ENCODE measurements at regions not wholly inside any gene's neighbourhood (a gene's known extent, or its start where the extent isn't known, plus 50 kb on each side); places are given as distances from the start of the nearest gene placed in this dataset.

- TF ChIP-seq, protein P1, sequence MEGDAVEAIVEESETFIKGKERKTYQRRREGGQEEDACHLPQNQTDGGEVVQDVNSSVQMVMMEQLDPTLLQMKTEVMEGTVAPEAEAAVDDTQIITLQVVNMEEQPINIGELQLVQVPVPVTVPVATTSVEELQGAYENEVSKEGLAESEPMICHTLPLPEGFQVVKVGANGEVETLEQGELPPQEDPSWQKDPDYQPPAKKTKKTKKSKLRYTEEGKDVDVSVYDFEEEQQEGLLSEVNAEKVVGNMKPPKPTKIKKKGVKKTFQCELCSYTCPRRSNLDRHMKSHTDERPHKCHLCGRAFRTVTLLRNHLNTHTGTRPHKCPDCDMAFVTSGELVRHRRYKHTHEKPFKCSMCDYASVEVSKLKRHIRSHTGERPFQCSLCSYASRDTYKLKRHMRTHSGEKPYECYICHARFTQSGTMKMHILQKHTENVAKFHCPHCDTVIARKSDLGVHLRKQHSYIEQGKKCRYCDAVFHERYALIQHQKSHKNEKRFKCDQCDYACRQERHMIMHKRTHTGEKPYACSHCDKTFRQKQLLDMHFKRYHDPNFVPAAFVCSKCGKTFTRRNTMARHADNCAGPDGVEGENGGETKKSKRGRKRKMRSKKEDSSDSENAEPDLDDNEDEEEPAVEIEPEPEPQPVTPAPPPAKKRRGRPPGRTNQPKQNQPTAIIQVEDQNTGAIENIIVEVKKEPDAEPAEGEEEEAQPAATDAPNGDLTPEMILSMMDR (IDR thresholded peaks at IDR 0.05): no peak
- no peak for TF ChIP-seq EZH2 (IDR thresholded peaks at IDR 0.05; ENCODE audit: borderline replicate concordance, insufficient read depth, low read depth, low read length, poor library complexity, severe bottlenecking)
These were observed 81.9 kb downstream of the BMP4 start for GRCh38 chr14:53874704-53875103.

Measured in B cell (primary cell).